Tibial nerve (tissue), 3 donors: ENCODE measurements at regions not wholly inside any gene's neighbourhood (a gene's known extent, or its start where the extent isn't known, plus 50 kb on each side); places are given as distances from the start of the nearest gene placed in this dataset.

Experiments used
- CTCF ChIP-seq, 5 experiments: fragments of 200-600 bp in 3 of 5; fragments of 450-650 bp in 2 of 5; sonication (generic) in 3 of 5; IDR thresholded peaks; one replicate each; pipeline ENCODE4 v1.5.1; 2016 to 2019; ENCODE audit warnings: antibody characterized with exemption in 5 of 5, mild to moderate bottlenecking in 3 of 5, moderate library complexity in 2 of 5
- POLR2A ChIP-seq, 2 donors: fragments of 450-650 bp; IDR thresholded peaks; one replicate each; pipeline ENCODE4 v1.6.1; 2017; ENCODE audit warnings: antibody characterized with exemption in 2 of 2, mild to moderate bottlenecking in 2 of 2, moderate library complexity in 2 of 2

- TF ChIP-seq CTCF (IDR thresholded peaks at IDR 0.05) (no peak), POLR2A (IDR thresholded peaks at IDR 0.05) (no peak)
These were observed 896.5 kb downstream of the PLA2G4A start for GRCh38 chr1:187725216-187725615.
